ENCODE measurements at regions not wholly inside any gene's neighbourhood (a gene's known extent, or its start where the extent isn't known, plus 50 kb on each side); places are given as distances from the start of the nearest gene placed in this dataset.

DNA sequence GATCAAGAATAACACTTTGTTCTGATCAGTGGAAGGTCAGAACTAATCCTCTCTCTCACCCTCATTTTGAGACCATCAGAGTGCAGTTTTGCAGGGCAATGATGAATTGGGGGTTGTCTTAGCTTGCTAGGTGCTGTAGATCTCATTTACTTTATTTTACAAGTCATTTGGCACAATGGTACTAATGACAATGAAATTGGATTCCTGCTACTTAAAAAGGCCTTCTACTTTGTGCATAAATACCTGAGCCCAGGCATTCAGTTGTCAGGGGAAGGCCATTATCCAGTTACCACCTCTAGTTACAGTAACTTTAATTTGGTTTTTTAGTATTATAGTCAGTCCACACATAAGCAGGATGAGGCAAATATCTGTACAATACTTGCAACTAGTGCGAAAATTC is 240.0 kb downstream of the HDGFL1 start:
- DNase-seq (ENCODE audit: low spot score) = no peak

DNA sequence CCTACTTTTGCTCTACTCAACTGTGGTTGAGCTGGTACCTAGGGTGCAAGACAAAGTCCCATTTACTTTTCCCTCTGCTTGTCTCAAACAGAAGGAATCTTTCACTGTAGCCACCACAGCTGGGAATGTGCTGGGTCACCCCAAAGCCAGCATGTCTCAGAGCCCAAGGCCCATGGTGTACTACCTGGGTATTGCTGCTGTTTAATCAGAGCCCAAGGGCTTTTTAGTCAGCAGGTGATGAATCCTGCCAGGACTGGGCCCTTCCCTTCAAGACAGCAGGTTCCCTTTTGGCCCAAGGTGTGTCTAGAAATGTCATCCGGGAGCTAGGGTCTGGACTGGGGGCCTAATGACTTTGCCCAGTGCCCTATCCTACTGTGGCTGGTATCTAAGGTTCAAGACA is 249.8 kb downstream of the HDGFL1 start:
- DNase-seq (ENCODE audit: low spot score) = no peak

DNA sequence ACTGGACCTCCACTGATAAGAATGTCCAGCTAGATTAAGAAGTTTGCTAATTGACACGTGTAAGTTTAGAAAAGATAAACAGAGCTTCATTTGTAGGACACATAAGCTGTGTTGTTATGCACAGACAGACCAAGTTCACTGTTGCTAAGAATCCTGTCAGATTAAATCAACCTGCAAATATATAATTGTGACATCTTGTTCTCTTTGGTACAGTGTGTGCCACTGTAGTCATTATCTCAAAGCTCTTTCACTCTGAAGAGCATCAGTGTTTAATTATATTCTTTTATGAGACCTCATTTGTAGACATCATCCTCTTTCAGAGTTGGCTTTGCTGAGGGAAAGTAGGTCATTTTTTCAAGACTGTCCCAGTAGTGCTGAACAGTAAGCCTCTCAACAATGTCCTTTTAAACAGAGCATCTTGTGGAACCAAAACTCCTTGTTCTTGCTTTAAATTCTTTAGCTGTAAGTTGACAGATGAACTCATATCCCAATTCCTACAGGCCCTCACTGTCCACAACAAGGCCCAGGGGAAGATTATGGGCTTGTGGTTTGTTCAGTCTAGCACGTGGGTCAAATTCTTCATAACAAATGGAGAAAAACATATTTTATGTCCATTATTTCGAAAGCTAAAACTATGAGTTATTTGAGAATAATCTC is 252.4 kb downstream of the HDGFL1 start:
- DNase-seq (ENCODE audit: low spot score) = no peak

DNA sequence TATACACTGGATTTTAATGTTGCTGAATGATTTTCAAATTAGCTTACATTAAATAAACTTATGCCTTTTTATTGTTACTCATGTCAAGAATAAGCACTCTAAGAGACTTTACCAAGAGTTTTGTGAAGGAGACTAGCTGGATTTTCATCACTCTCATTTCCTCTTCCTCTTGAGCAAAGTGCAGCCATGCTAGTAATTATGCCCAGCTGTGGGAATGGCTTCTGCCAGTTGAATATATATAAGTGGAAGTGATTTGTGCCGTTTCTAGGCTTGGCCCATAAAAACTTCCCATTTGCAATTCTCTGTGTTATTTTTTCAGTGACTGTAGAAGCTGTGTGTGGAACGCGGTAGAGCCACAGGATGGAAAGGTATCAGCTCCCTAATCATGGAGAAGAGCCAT is 255.8 kb downstream of the HDGFL1 start:
- DNase-seq (ENCODE audit: low spot score) = peak; percentile 9

DNA sequence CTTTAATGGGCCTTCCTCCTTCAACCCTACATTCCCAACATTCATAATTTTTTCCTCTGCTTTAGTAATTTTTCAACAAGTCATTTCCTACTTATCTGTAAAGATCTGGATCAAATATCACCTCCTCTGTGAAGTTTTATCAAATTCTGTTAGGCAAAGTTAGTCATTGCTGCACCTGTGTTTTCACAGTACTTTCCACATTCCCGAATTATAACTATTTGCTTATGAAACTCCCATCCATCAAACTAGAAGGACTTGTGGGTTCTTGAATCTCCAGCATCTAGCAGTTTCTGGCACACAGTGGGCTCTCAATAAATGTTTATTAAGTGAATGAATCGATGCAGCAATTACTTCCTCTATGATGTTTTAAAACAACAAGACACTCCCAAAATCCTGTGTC is 257.6 kb downstream of the HDGFL1 start:
- no peak for DNase-seq (ENCODE audit: low spot score)

DNA sequence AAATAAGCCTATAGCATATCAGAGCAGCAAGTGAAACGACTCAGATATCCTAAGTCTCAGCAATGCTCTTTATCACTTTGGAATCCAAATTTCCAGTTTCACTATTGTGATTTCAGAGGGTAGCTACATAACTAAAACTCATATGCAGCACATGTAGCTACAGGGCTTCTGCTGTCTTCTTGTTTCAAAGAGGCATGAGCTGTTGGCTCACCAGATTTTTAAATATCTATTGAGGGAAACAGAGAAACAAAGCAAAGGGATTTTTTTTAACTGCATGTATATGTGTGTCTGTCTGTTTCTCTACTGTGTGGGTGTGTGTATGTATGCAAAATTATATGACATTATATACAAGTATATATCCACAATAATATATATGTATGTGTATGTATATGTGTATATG is 258.4 kb downstream of the HDGFL1 start:
- no peak for DNase-seq (ENCODE audit: low spot score)

DNA sequence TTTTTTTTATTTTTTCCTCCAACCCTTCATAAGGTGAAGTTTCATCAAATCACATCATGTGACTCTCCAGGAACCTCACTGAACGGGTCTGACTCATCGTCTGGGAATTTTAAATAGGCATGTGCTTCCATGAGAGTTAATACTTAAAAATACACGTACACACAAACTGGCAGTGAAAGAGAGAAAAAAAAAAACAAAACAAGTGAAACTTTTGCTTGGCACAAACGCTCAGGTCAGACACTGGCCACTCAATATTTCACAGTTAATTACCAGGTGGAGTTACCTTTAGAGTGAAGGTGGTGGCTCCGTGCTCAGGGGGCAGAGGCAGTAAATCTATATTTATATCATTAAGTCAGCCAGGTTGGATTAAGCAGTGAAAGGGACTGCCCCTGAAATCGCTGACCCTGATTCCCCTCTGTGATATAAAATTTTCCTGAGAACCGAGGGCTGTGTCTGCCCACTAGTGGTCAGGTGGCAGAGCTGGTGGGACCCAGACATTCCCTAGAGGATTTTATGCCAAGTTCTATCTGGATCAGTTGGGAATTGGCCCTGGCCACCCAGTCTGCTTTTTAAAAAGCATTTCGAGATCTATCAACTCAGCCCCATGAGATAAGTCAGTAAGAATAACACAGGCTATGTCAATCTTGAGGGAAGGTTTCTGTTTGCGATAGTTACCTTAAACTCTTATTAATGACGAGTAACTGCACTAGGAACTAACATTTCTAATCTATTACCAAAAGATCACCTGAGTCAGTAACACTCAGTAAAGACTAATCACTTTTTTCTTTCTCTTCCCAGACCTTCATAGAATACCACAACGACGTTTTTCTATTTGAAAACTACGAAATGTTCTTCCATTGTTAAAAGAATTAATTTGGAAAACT is 259.1 kb downstream of the HDGFL1 start:
- DNase-seq (ENCODE audit: low spot score) = peak; percentile 10

DNA sequence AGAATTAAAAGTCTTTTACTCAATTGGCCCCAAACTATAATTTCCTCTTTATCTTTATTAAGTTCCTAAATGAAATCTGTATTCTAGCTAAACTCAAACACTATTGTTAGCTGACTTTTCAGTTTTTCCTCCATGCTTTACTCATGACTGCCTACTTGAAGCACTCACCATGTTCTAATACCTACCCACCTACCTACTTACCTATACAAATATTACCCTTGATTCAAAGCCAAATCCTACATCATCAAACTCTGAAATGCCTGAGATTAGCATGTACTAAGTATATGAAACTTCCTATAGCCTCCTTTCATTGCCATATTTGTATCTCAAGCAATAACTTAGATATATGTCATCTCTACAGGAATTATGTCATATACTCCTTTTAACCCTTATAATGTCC is 259.7 kb downstream of the HDGFL1 start:
- no peak for DNase-seq (ENCODE audit: low spot score)

DNA sequence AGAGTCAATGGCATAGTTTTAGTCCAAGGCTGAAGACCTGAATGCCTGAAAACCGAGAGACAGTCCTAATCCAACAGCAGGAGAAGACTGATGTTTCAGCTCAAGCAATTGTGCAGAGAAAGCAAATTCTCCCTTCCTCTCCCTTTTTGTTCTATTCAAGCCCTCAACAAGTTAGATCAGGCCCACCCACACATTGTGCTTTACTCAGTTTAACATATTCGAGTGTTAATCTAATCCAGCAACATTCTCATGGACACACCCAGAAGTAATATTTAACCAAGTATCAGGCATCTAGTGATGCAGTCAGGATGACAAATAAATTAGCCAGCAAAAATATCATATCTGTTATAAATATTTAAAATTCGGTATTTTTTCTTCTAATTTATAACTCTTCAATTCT is 261.1 kb downstream of the HDGFL1 start:
- no peak for DNase-seq (ENCODE audit: low spot score)

DNA sequence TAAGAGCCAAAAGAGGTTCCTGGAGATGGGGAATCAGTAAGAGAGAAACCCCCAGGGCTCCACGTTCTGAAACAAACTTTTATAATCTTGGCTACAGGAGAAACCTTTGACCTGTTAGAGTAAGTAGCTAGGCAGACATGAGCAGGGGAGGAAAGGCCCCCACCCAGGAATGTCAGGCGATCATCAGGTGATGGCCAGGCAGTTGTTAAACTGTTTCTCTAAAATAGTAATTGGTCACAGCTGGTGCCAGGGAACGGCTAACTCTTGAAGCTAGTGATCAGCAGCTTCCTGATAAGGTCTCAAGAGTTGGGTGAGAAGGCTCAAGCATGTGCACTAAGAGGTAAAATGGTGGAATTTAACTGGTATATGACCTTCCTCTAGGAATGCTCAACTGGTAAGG is 263.8 kb downstream of the HDGFL1 start:
- no peak for DNase-seq (ENCODE audit: low spot score)

DNA sequence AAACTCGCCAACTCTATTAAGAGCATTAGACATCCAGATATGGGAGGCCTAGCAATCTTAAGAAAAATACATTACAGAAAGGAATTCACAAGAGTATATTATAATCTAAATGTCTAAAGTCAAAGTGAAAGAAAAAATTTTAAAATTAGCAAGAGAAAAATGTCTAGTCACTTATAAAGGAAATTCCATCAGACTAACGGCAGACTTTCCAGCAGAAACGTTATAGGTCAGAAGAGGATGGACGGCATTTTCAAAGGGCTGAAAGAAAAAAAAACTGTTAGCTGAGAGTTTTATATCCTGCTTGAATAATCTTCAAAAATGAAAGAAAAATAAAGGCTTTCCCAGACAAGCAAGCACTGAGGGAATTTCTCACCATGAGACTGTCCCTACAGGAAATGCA is 269.0 kb downstream of the HDGFL1 start:
- no peak for DNase-seq (ENCODE audit: low spot score)

DNA sequence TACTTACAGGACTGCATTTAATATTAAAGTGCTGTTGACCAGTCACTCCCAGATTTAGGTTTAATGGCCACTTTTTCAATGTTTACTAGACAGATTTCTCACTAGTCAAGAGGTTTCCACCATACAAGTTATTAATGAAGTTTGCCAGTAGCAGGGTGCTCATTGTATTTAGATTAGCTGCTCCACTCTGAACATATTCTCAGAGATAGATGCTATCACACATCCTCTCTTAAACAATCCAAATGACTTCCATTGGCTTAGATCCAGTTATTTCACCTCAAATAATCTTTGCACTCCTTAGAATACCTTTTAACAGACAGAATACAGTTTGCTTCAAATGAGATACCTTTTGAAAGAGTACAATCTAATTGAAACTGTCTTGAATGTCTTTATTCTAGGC is 276.1 kb downstream of the HDGFL1 start:
- no peak for DNase-seq (ENCODE audit: low spot score)

DNA sequence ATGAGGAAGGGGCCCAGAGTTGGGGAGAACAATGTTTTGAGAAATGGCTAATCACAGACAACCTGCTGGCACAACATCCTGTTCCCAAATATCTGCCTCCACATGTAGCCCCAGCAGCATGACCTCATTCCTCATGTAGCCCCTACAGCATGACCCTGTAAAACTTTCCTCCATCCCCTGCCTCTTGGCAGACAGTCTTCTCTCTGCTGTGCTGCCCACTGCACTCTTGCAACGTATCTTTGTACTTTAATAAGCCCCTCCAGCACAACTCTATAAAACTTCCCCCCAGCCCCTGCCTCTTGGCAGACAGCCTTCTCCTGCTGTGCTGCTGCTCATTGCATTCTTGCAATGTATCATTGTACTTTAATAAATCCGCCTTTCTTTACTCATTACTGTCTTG is 278.8 kb downstream of the HDGFL1 start:
- DNase-seq (ENCODE audit: low spot score) = no peak

DNA sequence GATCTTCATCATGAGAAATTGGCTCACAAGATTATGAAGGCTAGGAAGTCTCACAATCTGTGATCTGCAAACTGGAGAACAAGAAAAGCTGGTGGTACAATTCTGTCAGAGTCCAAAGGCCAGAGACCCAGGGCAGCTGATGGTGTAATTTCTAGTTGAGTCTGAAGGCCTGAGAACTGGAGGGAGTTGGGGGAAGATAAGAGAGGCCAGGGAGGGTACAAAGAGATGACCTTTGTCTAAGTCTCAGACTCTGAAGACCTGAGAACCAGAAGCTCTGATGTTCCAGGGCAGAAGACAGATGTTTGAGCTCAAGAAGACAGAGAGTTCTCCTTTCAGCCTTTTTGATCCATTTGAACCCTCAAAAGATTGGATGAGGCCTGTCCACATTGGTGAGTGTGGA is 280.6 kb downstream of the HDGFL1 start:
- DNase-seq (ENCODE audit: low spot score) = no peak

DNA sequence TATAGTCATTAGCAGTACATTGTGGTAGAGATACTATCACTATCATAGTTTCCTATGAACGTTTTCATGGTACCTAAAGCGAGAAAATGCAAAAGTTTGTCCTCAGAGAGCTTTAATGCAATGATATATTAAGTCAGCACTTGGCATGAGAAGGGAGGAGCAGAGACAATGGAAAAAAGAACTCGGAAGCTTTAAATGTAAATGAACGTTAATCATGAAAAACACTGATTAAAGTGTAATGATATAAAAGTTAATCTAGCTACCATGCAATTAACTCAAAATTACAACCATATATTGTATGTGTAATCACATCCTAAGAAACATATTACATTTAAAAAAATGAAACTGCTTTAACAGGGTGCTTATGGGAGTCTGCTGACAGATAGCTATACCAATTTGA is 282.7 kb downstream of the HDGFL1 start:
- DNase-seq (ENCODE audit: low spot score) = no peak

DNA sequence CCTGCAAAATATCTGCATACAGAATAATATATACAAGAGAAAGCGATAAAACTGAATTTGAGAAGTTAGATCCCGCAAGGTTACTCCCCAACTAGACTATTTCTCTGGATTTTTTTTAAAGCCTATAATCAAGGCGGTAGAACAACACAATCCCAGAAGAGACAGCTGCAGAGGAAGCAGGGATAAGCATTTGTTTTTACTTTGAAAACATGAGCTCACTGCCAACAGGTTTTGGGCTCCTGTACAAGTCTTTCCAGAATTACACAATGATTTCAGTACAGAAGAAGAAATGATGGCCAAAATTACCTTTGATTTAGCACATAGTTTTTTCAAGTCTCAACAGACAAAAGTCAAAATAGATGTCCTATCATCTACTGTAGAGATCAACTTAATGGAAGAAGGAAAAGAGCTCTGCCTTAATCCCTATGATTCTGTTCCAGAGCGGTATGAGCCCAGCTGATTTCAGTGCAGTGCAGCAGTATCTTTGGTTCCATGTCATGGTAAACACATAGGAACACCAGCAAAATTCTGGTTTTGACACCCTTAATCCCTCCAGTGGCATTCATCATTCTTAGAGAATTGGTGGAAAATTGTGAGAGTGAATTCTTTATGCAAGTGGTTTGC is 304.3 kb downstream of the HDGFL1 start:
- no peak for DNase-seq (ENCODE audit: low spot score)

DNA sequence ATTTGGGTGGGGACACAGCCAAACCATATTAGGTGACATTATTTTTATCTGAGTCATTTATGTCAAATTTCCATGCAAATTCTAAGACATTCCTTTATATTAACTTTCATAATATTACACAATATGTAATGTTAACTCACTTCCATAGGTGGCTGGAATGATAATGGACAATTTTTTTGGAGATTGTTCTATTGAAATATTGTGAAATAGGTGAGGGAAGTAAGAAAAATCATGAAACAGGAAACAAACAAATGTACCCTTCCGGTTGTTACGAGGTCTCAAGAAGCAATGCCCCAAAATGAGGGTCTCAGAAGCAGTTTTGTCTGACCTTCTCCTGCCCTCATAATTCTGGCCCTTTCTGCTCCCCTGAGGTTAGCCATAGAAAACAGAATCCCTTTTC is 306.5 kb downstream of the HDGFL1 start:
- DNase-seq (ENCODE audit: low spot score) = no peak

DNA sequence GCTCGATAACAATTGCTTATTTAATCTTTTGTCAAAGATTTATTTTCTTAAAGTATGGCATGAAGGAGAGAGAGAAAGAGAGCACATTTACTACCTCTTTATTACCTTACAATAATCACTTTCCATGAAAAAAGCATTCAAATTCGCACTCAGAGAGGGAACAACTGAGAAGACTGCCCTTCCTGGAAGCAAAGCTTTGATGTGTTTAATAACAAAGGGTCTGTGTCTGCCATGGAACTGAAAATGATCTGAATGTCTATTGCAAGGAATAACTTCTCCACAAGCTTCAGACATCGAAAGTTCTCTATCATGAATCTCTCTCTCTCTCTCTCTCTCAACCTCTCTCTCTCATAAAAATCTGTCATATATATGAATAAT is 308.9 kb downstream of the HDGFL1 start:
- no peak for DNase-seq (ENCODE audit: low spot score)

DNA sequence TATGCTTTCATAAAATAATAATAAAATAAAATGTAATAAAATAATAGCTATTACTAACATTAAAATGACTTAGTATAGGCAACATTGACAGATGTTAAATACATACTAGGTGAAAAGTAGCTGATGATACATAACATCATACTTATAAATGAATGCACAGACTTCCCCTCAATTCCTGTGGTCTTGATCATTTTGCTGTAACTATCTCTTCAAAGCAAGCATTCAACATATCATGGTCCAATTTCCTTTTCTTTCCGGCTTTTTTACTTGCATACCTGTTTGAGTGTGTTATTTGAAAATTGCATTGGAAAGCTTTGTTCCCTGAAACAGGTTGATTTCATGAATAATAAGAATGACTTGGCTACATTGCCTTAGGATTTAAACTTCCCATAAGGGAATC is 309.3 kb downstream of the HDGFL1 start:
- DNase-seq (ENCODE audit: low spot score) = no peak

DNA sequence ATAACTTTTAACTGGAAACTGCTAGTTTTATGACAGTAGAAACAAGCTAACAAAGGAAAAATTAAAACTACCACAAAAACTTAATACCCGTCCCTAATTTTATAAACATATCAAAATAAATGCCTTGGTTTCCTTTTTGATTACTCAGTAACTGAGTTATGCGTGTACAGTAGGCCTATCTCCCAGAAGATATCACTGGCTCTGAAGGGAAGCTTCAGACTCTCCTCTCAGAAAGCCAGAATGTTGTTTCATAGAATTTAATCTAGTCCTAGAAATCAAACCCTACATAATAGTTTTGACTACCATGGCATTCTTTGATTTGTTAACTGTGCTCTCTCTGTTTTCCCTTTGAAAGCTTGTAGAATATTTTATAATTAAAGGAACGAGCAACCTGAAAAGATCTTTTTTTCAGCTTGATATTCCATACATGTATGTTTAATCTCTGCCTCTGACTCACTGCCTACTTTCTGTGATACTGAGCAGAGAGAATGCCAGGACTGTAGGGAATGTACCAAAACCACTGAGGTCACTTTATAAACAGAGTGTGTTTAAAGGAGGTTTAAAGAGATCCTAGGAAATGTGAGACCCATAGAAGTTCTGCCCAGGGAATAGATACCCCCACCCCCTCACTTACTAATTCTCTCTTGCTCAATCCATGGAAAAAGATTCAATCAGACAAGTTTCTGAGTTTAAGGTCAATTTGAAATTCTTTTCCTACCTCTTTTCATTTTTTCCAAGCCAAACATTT is 311.5 kb downstream of the HDGFL1 start:
- DNase-seq (ENCODE audit: low spot score) = no peak

DNA sequence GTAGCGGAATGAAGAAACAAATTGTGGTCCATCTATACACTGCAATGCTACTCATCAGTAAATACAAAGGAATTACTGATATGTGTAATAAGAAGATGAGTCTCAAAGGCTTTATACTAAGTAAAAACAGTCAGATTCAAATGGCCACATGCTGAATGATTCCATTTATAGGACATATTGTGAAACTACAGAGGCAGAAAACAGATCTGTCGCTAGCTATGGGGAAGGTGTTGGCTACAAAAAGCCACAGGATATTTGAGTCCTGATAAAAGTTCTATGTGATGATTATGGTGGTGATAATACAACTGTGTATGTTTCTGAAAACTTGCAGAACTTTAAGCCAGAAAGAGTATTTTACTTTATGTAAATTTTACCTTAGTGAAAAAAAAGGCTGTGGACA is 313.2 kb downstream of the HDGFL1 start:
- DNase-seq (ENCODE audit: low spot score) = no peak

DNA sequence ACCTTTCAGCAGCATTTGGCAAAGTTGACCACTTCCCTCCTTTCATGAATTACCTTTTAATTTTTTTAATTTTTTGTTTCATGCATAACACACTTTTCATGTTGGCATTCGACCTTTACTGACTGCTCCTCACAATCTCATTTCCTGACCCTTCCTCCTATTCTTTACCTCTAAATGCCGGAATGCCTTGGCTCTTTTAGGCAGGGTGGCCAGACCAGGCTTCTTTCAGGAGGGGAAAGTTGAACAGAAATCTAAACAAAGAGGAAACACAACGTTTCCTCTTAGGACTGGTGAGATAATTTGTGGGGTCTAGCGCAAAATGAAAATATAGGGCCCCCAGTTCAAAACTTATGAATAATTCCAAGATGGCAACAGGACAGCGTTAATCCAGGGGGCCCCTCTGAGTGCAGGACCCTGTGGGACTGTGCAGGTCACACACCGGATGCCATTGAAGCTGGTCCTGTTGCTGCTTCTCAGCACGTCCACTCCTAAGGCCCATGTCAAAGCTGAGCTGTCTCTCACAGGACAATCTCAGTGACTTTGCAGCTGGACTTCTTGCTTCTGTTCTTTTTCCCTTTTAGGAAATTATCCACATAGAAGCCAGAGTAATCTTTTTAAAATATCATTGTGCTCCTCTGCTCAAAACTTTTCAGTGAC is 313.8 kb downstream of the HDGFL1 start:
- DNase-seq (ENCODE audit: low spot score) = no peak

Measured in NAMALWA (cell line).